Trophoblast cell (in vitro differentiated cells and primary cell): ENCODE measurements at regions not wholly inside any gene's neighbourhood (a gene's known extent, or its start where the extent isn't known, plus 50 kb on each side); places are given as distances from the start of the nearest gene placed in this dataset.

ENCODE experiments used
- DNase-seq, 2 donors: peaks; one replicate each; pipeline ENCODE4 v3.0.0-alpha.2; 2016
- H2AFZ ChIP-seq: 2 replicates; pipeline ENCODE4 v1.6.1; 2013; ENCODE audit warnings: low read length, moderate library complexity, mild to moderate bottlenecking; ENCODE audit not compliant: insufficient read depth, poor library complexity
- H2AK5ac ChIP-seq: 2 replicates; pipeline ENCODE4 v1.6.1; 2013; ENCODE audit warnings: mild to moderate bottlenecking, low read length
- H2BK120ac ChIP-seq: 2 replicates; pipeline ENCODE4 v1.6.1; 2013; ENCODE audit warnings: low read length, mild to moderate bottlenecking, moderate library complexity; ENCODE audit not compliant: insufficient read depth, poor library complexity
- H2BK12ac ChIP-seq: 2 replicates; pipeline ENCODE4 v1.6.1; 2013; ENCODE audit warnings: mild to moderate bottlenecking, low read length, moderate library complexity
- H2BK5ac ChIP-seq: 2 replicates; pipeline ENCODE4 v1.6.1; 2013; ENCODE audit warnings: low read length, low read depth, moderate library complexity, mild to moderate bottlenecking; ENCODE audit not compliant: poor library complexity
- H3K14ac ChIP-seq: 2 replicates; pipeline ENCODE4 v1.6.1; 2013; ENCODE audit warnings: mild to moderate bottlenecking, low read length
- H3K18ac ChIP-seq: 2 replicates; pipeline ENCODE4 v1.6.1; 2013; ENCODE audit warnings: mild to moderate bottlenecking, low read length
- H3K23ac ChIP-seq: 2 replicates; pipeline ENCODE4 v1.6.1; 2013; ENCODE audit warnings: low read length
- H3K27ac ChIP-seq: 2 replicates; pipeline ENCODE4 v1.5.1; 2013; ENCODE audit warnings: low read depth, mild to moderate bottlenecking, inconsistent platforms, low read length, moderate library complexity
- H3K27me3 ChIP-seq: 2 replicates; pipeline ENCODE4 v1.6.1; 2013; ENCODE audit warnings: inconsistent platforms, mild to moderate bottlenecking, low read length, moderate library complexity; ENCODE audit not compliant: insufficient read depth
- H3K36me3 ChIP-seq, 2 experiments: 1 replicate in 1 of 2; 2 replicates in 1 of 2; pipeline ENCODE4 v1.6.1; 2013; ENCODE audit warnings: low read length in 2 of 2, mild to moderate bottlenecking in 2 of 2, moderate library complexity in 1 of 2; ENCODE audit not compliant: insufficient read depth in 2 of 2, control insufficient read depth in 1 of 2
- H3K4ac ChIP-seq: 2 replicates; pipeline ENCODE4 v1.6.1; 2013; ENCODE audit warnings: low read depth, mild to moderate bottlenecking, low read length, moderate library complexity
- H3K4me1 ChIP-seq, 2 experiments: 1 replicate in 1 of 2; 2 replicates in 1 of 2; pipeline ENCODE4 v1.6.1; 2013; ENCODE audit warnings: low read length in 2 of 2, mild to moderate bottlenecking in 2 of 2, moderate library complexity in 1 of 2; ENCODE audit not compliant: insufficient read depth in 2 of 2, control insufficient read depth in 1 of 2
- H3K4me2 ChIP-seq: 2 replicates; pipeline ENCODE4 v1.6.1; 2013; ENCODE audit warnings: inconsistent platforms, mild to moderate bottlenecking, low read length, moderate library complexity
- H3K4me3 ChIP-seq: 2 replicates; pipeline ENCODE4 v1.5.1; 2013; ENCODE audit warnings: mild to moderate bottlenecking, low read depth, low read length, inconsistent platforms
- H3K79me1 ChIP-seq: one replicate; pipeline ENCODE4 v1.6.1; 2013; ENCODE audit warnings: low read length
- H3K79me2 ChIP-seq: 2 replicates; pipeline ENCODE4 v1.6.1; 2013; ENCODE audit warnings: low read length, mild to moderate bottlenecking; ENCODE audit not compliant: control insufficient read depth, insufficient read depth, poor library complexity
- H3K9ac ChIP-seq: 2 replicates; pipeline ENCODE4 v1.6.1; 2013; ENCODE audit warnings: mild to moderate bottlenecking, low read length
- H3K9me3 ChIP-seq: 2 replicates; pipeline ENCODE4 v1.6.1; 2013; ENCODE audit warnings: low read depth, mild to moderate bottlenecking, control low read depth, inconsistent platforms, low read length; ENCODE audit not compliant: insufficient read depth
- H4K12ac ChIP-seq: 2 replicates; pipeline ENCODE4 v1.6.1; 2013; ENCODE audit warnings: low read depth, mild to moderate bottlenecking, low read length, moderate library complexity
- H4K8ac ChIP-seq: 2 replicates; pipeline ENCODE4 v1.6.1; 2013; ENCODE audit warnings: low read depth, mild to moderate bottlenecking, low read length, moderate library complexity
- H4K91ac ChIP-seq: one replicate; pipeline ENCODE4 v1.6.1; 2013; ENCODE audit warnings: low read depth, mild to moderate bottlenecking, low read length, moderate library complexity
- WGBS: extraction: QIAGEN DNeasy Blood & Tissue Kit; methylation state at CpG from one replicate; pipeline ENCODE4 v1.1.7; 2013; ENCODE audit warnings: missing lambda C conversion rate; ENCODE audit not compliant: insufficient read length, insufficient coverage; ENCODE audit errors: extremely low coverage; 5-methylcytosine and 5-hydroxymethylcytosine counted together

DNA sequence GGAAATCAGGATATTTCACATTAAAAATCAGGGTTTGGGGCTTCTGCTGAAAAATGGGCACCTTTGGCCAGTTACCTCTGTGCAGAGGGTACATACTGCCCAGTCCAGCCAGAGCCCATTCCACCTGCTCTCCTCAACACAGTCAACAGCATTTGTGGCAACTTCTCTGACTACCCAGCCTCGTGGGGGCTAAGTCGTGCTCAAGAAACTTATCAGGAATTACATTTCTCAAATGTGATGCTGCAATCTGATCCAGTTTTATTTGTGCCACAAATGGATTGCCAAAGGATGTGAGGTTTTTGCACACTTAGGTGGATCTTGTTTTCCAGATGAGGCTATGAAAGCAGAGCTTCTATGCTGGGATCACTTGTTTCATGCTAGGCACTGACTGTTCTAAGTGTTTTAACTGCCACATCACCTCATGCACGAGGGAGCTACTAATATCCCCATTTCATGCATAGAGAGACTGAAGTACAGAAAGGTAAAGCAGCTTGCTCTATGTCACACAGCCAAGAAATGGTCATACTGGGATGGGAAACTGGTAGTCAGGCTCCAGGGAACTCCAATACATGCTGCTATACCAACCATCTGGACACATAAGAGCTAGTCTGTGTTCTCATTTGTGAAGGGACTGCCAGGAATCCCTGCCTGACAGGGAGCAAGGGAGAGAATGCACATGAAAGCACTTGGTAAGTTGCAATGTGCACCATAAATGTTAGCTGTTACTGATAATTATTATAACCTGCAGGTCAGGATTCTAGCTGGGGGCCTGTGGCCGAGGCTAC is 89.0 kb upstream of the HK2 start:
- no peak overlapping the region for H2BK5ac ChIP-seq
- DNase-seq = peak in 1 of 2 donors; percentile 6
- no peak overlapping the region for H3K4me3 ChIP-seq
- H3K14ac ChIP-seq = no peak overlapping the region
- peaks cover 35 to 37% of the 10 kb centered on the region in 2 experiments for H3K4me1 ChIP-seq
- H3K27ac ChIP-seq = no peak overlapping the region
- no peak overlapping the region for H3K4me2 ChIP-seq
- no CpG with 5 or more reads among the region's 4 CpGs for WGBS
- no peaks in the 10 kb centered on the region for H3K36me3 ChIP-seq
- peaks cover 4% of the 10 kb centered on the region for H3K79me2 ChIP-seq
- no peak overlapping the region for H3K18ac ChIP-seq
- H2AFZ ChIP-seq = no peak overlapping the region
- no peak overlapping the region for H3K4ac ChIP-seq
- no peaks in the 10 kb centered on the region for H3K27me3 ChIP-seq
- no peak overlapping the region for H4K12ac ChIP-seq
- H4K8ac ChIP-seq = no peak overlapping the region
- H2AK5ac ChIP-seq = no peak overlapping the region
- H3K9me3 ChIP-seq = no peaks in the 10 kb centered on the region
- no peak overlapping the region for H2BK120ac ChIP-seq
- peak overlapping the region; percentile 13 for H4K91ac ChIP-seq
- peaks cover 12% of the 10 kb centered on the region for H3K79me1 ChIP-seq
- H3K9ac ChIP-seq = no peak overlapping the region
- no peak overlapping the region for H2BK12ac ChIP-seq
- no peak overlapping the region for H3K23ac ChIP-seq

DNA sequence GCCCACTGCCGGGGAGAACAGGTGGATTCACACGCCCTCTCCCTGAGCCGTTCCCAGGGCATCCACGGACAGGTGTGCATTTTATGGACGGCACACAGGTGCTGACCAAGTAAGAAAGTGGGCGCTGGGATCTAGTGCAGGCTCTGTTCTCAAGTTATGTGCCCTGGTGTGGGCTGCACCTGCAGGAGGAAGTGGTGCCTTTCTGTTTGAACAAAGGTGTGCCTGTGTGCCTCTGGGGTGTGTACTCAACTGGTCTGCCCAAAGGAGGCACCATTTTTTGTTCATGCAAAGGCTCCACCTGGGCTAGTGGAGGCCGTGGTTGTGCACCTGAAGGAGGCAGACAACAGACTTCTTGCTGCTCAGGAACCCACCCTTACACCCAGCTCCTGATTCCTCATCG is 88.2 kb upstream of the HK2 start:
- H3K18ac ChIP-seq = peak overlapping the region; percentile 46
- H3K4me2 ChIP-seq = no peak overlapping the region
- H3K9ac ChIP-seq = no peak overlapping the region
- H3K79me2 ChIP-seq = peaks cover 4% of the 10 kb centered on the region
- H4K12ac ChIP-seq = no peak overlapping the region
- no peak overlapping the region for H2AFZ ChIP-seq
- no peaks in the 10 kb centered on the region for H3K36me3 ChIP-seq
- H2BK5ac ChIP-seq = peak overlapping the region; percentile 36
- H3K79me1 ChIP-seq = peaks cover 8% of the 10 kb centered on the region
- H3K9me3 ChIP-seq = no peaks in the 10 kb centered on the region
- WGBS = no CpG with 5 or more reads among the region's 8 CpGs
- no peak for DNase-seq
- peak overlapping the region; percentile 13 for H3K27ac ChIP-seq
- peak overlapping the region; percentile 34 for H3K14ac ChIP-seq
- H3K27me3 ChIP-seq = no peaks in the 10 kb centered on the region
- H3K23ac ChIP-seq = no peak overlapping the region
- peak overlapping the region; percentile 21 for H2BK120ac ChIP-seq
- H2AK5ac ChIP-seq = no peak overlapping the region
- H3K4ac ChIP-seq = peak overlapping the region; percentile 9
- no peak overlapping the region for H4K8ac ChIP-seq
- peak overlapping the region; percentile 56 for H2BK12ac ChIP-seq
- H3K4me1 ChIP-seq = peaks cover 27 to 28% of the 10 kb centered on the region in 2 experiments
- H4K91ac ChIP-seq = peak overlapping the region; percentile 77
- no peak overlapping the region for H3K4me3 ChIP-seq

DNA sequence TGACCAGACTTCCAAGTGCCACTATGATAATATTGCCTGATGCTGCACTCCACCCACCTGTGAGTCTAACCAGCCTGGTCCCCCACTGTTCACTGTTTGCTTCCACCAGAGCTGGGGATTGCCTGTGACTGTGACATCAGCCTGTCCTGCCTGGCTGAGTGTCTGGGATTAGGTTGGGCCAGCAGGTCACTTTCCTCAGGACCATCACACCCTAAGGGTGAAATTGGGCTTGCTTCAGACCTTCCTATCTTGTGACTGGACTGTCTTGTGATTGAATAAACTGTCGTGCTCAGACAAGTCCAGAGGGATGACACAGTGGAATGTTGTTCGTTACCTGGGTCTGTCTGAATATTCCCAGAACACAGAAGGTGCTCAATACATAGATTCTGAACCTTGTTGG is 87.4 kb upstream of the HK2 start:
- Histone ChIP-seq H4K91ac (no peak overlapping the region), H3K9ac (no peak overlapping the region), H3K23ac (no peak overlapping the region), H2AK5ac (no peak overlapping the region), H3K14ac (no peak overlapping the region), H3K18ac (no peak overlapping the region), H3K9me3 (no peaks in the 10 kb centered on the region), H4K12ac (no peak overlapping the region), H3K27me3 (no peaks in the 10 kb centered on the region), H3K4me2 (no peak overlapping the region), H3K79me2 (peaks cover 4% of the 10 kb centered on the region), H3K36me3 (no peaks in the 10 kb centered on the region), H3K4me1 (peaks cover 21 to 22% of the 10 kb centered on the region in 2 experiments), H2BK120ac (no peak overlapping the region), H3K27ac (peak overlapping the region; percentile 13), H2AFZ (no peak overlapping the region), H2BK5ac (no peak overlapping the region), H4K8ac (no peak overlapping the region), H3K79me1 (peaks cover 4% of the 10 kb centered on the region), H3K4ac (no peak overlapping the region), H3K4me3 (no peak overlapping the region), H2BK12ac (no peak overlapping the region)
- DNase-seq = peak; percentile 79 to 85
- WGBS = no CpG with 5 or more reads among the region's 2 CpGs

DNA sequence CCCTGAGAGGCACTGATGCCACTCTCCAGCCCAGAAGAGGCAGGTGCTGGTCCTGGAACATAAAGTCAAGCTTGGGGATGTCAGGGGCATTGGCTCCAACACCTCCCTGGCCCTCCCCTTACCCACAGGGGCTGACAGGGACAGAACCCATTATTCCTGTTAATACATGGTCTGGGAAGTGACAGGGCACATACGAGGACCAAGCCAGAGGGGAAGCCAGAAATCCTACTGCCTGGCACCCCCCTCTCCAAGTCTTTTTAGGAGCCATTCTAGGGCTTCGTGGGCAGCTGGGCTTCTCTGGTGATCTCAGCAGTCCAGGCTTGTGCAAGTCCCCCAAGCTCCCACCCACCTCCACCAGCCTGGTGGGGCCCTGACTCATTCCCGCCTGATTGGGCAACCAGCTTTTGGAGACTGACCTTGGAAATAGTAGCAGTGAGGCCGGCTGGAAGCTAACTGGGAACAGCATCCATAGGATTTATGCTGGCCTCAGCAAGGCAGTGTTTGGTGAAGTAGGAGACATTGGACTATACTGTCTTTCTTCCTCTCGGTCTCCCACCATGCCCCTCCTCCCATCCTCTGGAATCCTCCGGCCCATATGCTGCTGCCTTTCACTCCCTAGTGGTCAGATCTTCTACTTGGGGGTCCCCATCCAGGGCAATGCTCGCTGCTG is 86.4 kb upstream of the HK2 start:
- Histone ChIP-seq H3K79me2 (peaks cover 4% of the 10 kb centered on the region), H3K27ac (peak overlapping the region; percentile 20), H4K8ac (peak overlapping the region; percentile 57), H3K9me3 (no peaks in the 10 kb centered on the region), H2BK5ac (peak overlapping the region; percentile 64), H2AFZ (peak overlapping the region; percentile 37), H3K4me2 (no peak overlapping the region), H3K4me1 (peaks cover 21 to 22% of the 10 kb centered on the region in 2 experiments), H3K14ac (peak overlapping the region; percentile 86), H3K79me1 (peaks cover 4% of the 10 kb centered on the region), H3K9ac (no peak overlapping the region), H2BK12ac (peak overlapping the region; percentile 61), H3K4me3 (no peak overlapping the region), H3K36me3 (no peaks in the 10 kb centered on the region), H3K23ac (no peak overlapping the region), H4K12ac (no peak overlapping the region), H3K18ac (peak overlapping the region; percentile 63), H3K27me3 (no peaks in the 10 kb centered on the region), H2BK120ac (peak overlapping the region; percentile 96), H3K4ac (peak overlapping the region; percentile 91), H2AK5ac (peak overlapping the region; percentile 88), H4K91ac (peak overlapping the region; percentile 89)
- peak; percentile 68 to 80 for DNase-seq
- no CpG with 5 or more reads among the region's 7 CpGs for WGBS
